GM12878 (cell line): ENCODE measurements at regions not wholly inside any gene's neighbourhood (a gene's known extent, or its start where the extent isn't known, plus 50 kb on each side); places are given as distances from the start of the nearest gene placed in this dataset.

Source experiments
- BCLAF1 ChIP-seq: fragments of 450-650 bp; IDR thresholded peaks from 2 replicates; pipeline ENCODE4 v1.6.1; 2017; ENCODE audit warnings: antibody characterized with exemption, mild to moderate bottlenecking, moderate library complexity
- GABPA ChIP-seq: IDR thresholded peaks from 2 replicates; pipeline ENCODE4 v1.6.1; 2014; ENCODE audit warnings: antibody characterized with exemption, low read depth, mild to moderate bottlenecking, inconsistent platforms
- JUNB ChIP-seq: IDR thresholded peaks from 2 replicates; pipeline ENCODE4 v1.6.1; 2016; ENCODE audit warnings: antibody characterized with exemption, mild to moderate bottlenecking
- JUND ChIP-seq: IDR thresholded peaks from 2 replicates; pipeline ENCODE4 v1.6.1; 2012; ENCODE audit warnings: low read depth, mild to moderate bottlenecking, low read length, improper control_type of control experiment, moderate library complexity
- MAX ChIP-seq: IDR thresholded peaks from 2 replicates; pipeline ENCODE4 v1.6.1; 2012; ENCODE audit warnings: low read depth, low read length, improper control_type of control experiment
- RAD51 ChIP-seq: fragments of 450-650 bp; IDR thresholded peaks from 2 replicates; pipeline ENCODE4 v1.6.1; 2016; ENCODE audit warnings: moderate library complexity, mild to moderate bottlenecking, inconsistent platforms
- TF ChIP-seq, protein P1 (sequence below), 3 experiments: IDR thresholded peaks in 2 of 3; conservative IDR thresholded peaks in 1 of 3; 2 replicates each; pipeline ENCODE4 v1.5.1; 2011; ENCODE audit warnings: low read depth in 3 of 3, low read length in 3 of 3, mild to moderate bottlenecking in 3 of 3, control low read depth in 2 of 3, moderate library complexity in 2 of 3, inconsistent platforms in 1 of 3, mixed read lengths in 1 of 3; ENCODE audit not compliant: control insufficient read depth in 2 of 3, insufficient read depth in 1 of 3; ENCODE audit errors: extremely low read depth in 1 of 3
- TF ChIP-seq, protein P2 (sequence below): fragments of 450-650 bp; IDR thresholded peaks from 2 replicates; pipeline ENCODE4 v1.6.1; 2017; ENCODE audit warnings: mild to moderate bottlenecking, moderate library complexity

- TF ChIP-seq GABPA (no peak), MAX (no peak), BCLAF1 (no peak), JUNB (no peak), JUND (no peak), RAD51 (no peak)
- TF ChIP-seq, protein P1, sequence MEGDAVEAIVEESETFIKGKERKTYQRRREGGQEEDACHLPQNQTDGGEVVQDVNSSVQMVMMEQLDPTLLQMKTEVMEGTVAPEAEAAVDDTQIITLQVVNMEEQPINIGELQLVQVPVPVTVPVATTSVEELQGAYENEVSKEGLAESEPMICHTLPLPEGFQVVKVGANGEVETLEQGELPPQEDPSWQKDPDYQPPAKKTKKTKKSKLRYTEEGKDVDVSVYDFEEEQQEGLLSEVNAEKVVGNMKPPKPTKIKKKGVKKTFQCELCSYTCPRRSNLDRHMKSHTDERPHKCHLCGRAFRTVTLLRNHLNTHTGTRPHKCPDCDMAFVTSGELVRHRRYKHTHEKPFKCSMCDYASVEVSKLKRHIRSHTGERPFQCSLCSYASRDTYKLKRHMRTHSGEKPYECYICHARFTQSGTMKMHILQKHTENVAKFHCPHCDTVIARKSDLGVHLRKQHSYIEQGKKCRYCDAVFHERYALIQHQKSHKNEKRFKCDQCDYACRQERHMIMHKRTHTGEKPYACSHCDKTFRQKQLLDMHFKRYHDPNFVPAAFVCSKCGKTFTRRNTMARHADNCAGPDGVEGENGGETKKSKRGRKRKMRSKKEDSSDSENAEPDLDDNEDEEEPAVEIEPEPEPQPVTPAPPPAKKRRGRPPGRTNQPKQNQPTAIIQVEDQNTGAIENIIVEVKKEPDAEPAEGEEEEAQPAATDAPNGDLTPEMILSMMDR (IDR thresholded peaks at IDR 0.05 in 2 of 3, conservative IDR thresholded peaks at IDR 0.05 in 1 of 3; ENCODE audit: control insufficient read depth in 2 of 3, extremely low read depth in 1 of 3, insufficient read depth in 1 of 3, low read depth in 3 of 3, low read length in 3 of 3) = no peak
- TF ChIP-seq, protein P2, sequence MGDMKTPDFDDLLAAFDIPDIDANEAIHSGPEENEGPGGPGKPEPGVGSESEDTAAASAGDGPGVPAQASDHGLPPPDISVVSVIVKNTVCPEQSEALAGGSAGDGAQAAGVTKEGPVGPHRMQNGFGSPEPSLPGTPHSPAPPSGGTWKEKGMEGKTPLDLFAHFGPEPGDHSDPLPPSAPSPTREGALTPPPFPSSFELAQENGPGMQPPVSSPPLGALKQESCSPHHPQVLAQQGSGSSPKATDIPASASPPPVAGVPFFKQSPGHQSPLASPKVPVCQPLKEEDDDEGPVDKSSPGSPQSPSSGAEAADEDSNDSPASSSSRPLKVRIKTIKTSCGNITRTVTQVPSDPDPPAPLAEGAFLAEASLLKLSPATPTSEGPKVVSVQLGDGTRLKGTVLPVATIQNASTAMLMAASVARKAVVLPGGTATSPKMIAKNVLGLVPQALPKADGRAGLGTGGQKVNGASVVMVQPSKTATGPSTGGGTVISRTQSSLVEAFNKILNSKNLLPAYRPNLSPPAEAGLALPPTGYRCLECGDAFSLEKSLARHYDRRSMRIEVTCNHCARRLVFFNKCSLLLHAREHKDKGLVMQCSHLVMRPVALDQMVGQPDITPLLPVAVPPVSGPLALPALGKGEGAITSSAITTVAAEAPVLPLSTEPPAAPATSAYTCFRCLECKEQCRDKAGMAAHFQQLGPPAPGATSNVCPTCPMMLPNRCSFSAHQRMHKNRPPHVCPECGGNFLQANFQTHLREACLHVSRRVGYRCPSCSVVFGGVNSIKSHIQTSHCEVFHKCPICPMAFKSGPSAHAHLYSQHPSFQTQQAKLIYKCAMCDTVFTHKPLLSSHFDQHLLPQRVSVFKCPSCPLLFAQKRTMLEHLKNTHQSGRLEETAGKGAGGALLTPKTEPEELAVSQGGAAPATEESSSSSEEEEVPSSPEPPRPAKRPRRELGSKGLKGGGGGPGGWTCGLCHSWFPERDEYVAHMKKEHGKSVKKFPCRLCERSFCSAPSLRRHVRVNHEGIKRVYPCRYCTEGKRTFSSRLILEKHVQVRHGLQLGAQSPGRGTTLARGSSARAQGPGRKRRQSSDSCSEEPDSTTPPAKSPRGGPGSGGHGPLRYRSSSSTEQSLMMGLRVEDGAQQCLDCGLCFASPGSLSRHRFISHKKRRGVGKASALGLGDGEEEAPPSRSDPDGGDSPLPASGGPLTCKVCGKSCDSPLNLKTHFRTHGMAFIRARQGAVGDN = no peak
Observed at GRCh38 chr16:22659933-22660332, 149.2 kb downstream of the NPIPB5 start.
